Activated T-cell treated with anti-CD3 and anti-CD28 coated beads for 48 hours (primary cell): ENCODE measurements at regions not wholly inside any gene's neighbourhood (a gene's known extent, or its start where the extent isn't known, plus 50 kb on each side); places are given as distances from the start of the nearest gene placed in this dataset.
"Not testable (repeated sequence)": the region's sequence is repeated elsewhere in the genome, so short reads cannot be mapped to it uniquely, and the experiment has no call there.

Experiments used
- DNase-seq: peaks from one replicate; pipeline ENCODE4 v3.0.0-alpha.2; 2020; ENCODE audit warnings: low read depth

GRCh38 chr10:91088300-91089140 is 131.9 kb upstream of the PCGF5 start:
- no peak for DNase-seq

GRCh38 chr10:91090761-91091529 is 129.5 kb upstream of the PCGF5 start:
- DNase-seq: no peak

- DNase-seq: no peak
Measured at GRCh38 chr10:91091780-91092179, 128.7 kb upstream of the PCGF5 start.

- no peak for DNase-seq
Measured at GRCh38 chr10:91096274-91096673, 124.2 kb upstream of the PCGF5 start.

- no peak for DNase-seq
Measured at GRCh38 chr10:91097313-91097712, 123.2 kb upstream of the PCGF5 start.

- DNase-seq: not testable (repeated sequence)
Measured at GRCh38 chr10:91098021-91098420, 122.4 kb upstream of the PCGF5 start.

GRCh38 chr10:91103384-91104192 is 116.9 kb upstream of the PCGF5 start:
- no peak for DNase-seq

- no peak for DNase-seq
Measured at GRCh38 chr10:91104193-91105041, 116.0 kb upstream of the PCGF5 start.

- DNase-seq: no peak
Measured at GRCh38 chr10:91105269-91105668, 115.2 kb upstream of the PCGF5 start.

GRCh38 chr10:91108820-91109219 is 111.6 kb upstream of the PCGF5 start:
- no peak for DNase-seq

GRCh38 chr10:91111060-91111459 is 109.4 kb upstream of the PCGF5 start:
- no peak for DNase-seq

- DNase-seq: no peak
Measured at GRCh38 chr10:91115618-91116390, 104.7 kb upstream of the PCGF5 start.

- DNase-seq: no peak
Measured at GRCh38 chr10:91117505-91117904, 103.0 kb upstream of the PCGF5 start.

GRCh38 chr10:91120348-91120747 is 100.1 kb upstream of the PCGF5 start:
- DNase-seq: no peak

- DNase-seq: no peak
Measured at GRCh38 chr10:91123261-91123660, 97.2 kb upstream of the PCGF5 start.

GRCh38 chr10:91124016-91124415 is 96.4 kb upstream of the PCGF5 start:
- DNase-seq: no peak

GRCh38 chr10:91126471-91126870 is 94.0 kb upstream of the PCGF5 start:
- no peak for DNase-seq

GRCh38 chr10:91127341-91128082 is 93.0 kb upstream of the PCGF5 start:
- DNase-seq: no peak

GRCh38 chr10:91135113-91135512 is 85.3 kb upstream of the PCGF5 start:
- DNase-seq: no peak
